Thyroid gland (tissue), 4 donors: ENCODE measurements at regions not wholly inside any gene's neighbourhood (a gene's known extent, or its start where the extent isn't known, plus 50 kb on each side); places are given as distances from the start of the nearest gene placed in this dataset.

Experiments used
- DNase-seq, 2 donors: peaks; one replicate each; pipeline ENCODE4 v3.0.0-alpha.2; 2019
- H3K27ac ChIP-seq, 3 donors: fragments of 200-600 bp; sonication (generic); 1 replicate in 2 of 3; 2 replicates in 1 of 3; pipeline ENCODE4 v1.5.1; 2016 to 2019; ENCODE audit warnings: mild to moderate bottlenecking in 1 of 3, moderate library complexity in 1 of 3
- H3K27me3 ChIP-seq: fragments of 200-600 bp; sonication (generic); one replicate; pipeline ENCODE4 v1.5.1; 2019
- H3K36me3 ChIP-seq, 2 donors: fragments of 200-600 bp; sonication (generic); one replicate each; pipeline ENCODE4 v1.5.1; 2016 to 2019
- H3K4me1 ChIP-seq, 2 donors: fragments of 200-600 bp; sonication (generic); one replicate each; pipeline ENCODE4 v1.5.1; 2017 to 2019
- H3K4me3 ChIP-seq, 3 donors: fragments of 200-600 bp; sonication (generic); replicated peaks in 1 of 3; 1 replicate in 2 of 3; 2 replicates in 1 of 3; pipeline ENCODE4 v1.5.1; 2016; ENCODE audit warnings: mild to moderate bottlenecking in 1 of 3
- H3K9me3 ChIP-seq: fragments of 200-600 bp; sonication (generic); one replicate; pipeline ENCODE4 v1.5.1; 2017
- CTCF ChIP-seq, 6 experiments: fragments of 200-600 bp in 3 of 6; fragments of 450-650 bp in 3 of 6; sonication (generic) in 3 of 6; IDR thresholded peaks; one replicate each; pipeline ENCODE4 v1.5.1; 2016 to 2019; ENCODE audit warnings: antibody characterized with exemption in 6 of 6, mild to moderate bottlenecking in 2 of 6, inconsistent platforms in 1 of 6, moderate library complexity in 1 of 6
- POLR2A ChIP-seq, 2 donors: fragments of 450-650 bp; IDR thresholded peaks; one replicate each; pipeline ENCODE4 v1.6.1; 2017; ENCODE audit warnings: antibody characterized with exemption in 2 of 2, mild to moderate bottlenecking in 2 of 2, moderate library complexity in 1 of 2
- whole genome bisulfite sequencing, 2 donors: methylation state at CpG; one replicate each; pipeline ENCODE4 v1.1.5; 2017; 5-methylcytosine and 5-hydroxymethylcytosine counted together
- intact Hi-C: fragments of 100-400 bp; cut with DNase I; formaldehyde crosslinking; loops from one replicate; pipeline ENCODE4 v1.15.1; 2023

- no peaks in the 10 kb centered on the region for H3K4me1 ChIP-seq
- no peaks in the 10 kb centered on the region for H3K36me3 ChIP-seq
- no peak overlapping the region for H3K4me3 ChIP-seq
- H3K27ac ChIP-seq: no peak overlapping the region
- H3K9me3 ChIP-seq: no peaks in the 10 kb centered on the region
- intact Hi-C loops: no loop called here
- H3K27me3 ChIP-seq: no peaks in the 10 kb centered on the region
- no peak for DNase-seq
- 58 to 65% methylated on average over 1 of the region's 1 CpG for WGBS, 2 donors
- TF ChIP-seq POLR2A (IDR thresholded peaks at IDR 0.05): no peak
- no peak for TF ChIP-seq CTCF (IDR thresholded peaks at IDR 0.05)
These were observed 334.0 kb upstream of the MCTP2 start for GRCh38 chr15:93897377-93897776.

GRCh38 chr15:93895976-93896770, 335.2 kb upstream of the MCTP2 start:
- no peak overlapping the region for H3K4me3 ChIP-seq
- no peaks in the 10 kb centered on the region for H3K27me3 ChIP-seq
- H3K36me3 ChIP-seq: no peaks in the 10 kb centered on the region
- H3K9me3 ChIP-seq: no peaks in the 10 kb centered on the region
- TF ChIP-seq CTCF (IDR thresholded peaks at IDR 0.05): no peak
- no peak for TF ChIP-seq POLR2A (IDR thresholded peaks at IDR 0.05)
- no peak overlapping the region for H3K27ac ChIP-seq
- no peaks in the 10 kb centered on the region for H3K4me1 ChIP-seq
- DNase-seq: no peak
- intact Hi-C loops: no loop called here
- WGBS, 2 donors: 77 to 83% methylated on average over 5 of the region's 5 CpGs

DNA sequence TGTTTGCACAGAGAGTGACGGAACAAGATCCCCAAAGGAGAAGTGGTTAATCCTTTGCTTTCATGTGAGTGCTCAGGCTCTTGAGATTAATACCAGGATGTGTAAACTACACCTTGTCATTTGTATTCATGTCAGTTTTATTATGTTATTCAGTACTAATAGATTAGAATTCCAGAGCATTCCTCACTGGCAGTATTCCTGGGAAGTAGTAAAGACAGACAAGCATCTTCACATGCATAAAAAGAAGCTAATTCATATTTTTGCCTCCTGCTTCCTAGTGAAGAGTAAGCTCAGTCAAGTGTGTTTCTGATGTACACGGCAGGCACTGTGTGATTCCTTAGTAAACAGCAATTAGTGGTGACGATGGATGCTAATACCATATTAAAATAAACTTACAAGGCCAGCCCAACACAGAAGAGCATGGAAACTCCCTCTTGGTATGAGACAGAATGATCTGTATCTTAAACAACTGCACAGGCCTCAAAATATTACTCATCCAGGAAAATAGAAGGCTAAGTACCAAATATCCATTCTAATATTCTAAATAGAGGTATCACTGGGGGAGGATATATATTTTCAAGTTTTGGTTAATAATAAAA, 336.8 kb upstream of the MCTP2 start:
- no peaks in the 10 kb centered on the region for H3K27me3 ChIP-seq

DNA sequence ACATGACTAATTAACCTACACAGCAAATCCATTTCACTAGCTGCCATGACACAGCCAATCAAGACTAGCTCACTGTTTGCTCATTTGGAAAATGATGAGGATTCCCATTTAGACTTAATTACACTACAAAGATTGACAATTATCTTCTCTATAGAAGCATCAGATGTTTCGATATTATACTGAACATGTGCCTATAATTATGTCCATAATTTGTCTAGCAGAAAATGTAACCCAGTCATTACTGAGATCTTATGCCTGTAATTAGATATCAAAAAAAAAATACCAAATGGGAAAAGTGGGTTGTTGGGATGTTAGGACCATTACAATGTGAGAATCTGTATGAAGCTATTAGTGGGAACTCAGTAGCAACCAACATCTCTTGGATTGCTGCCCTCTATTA, 344.2 kb upstream of the MCTP2 start:
- H3K4me3 ChIP-seq: no peak overlapping the region
- no peaks in the 10 kb centered on the region for H3K9me3 ChIP-seq
- H3K27ac ChIP-seq: no peak overlapping the region
- intact Hi-C loops: no loop called here
- TF ChIP-seq POLR2A (IDR thresholded peaks at IDR 0.05) (no peak), CTCF (IDR thresholded peaks at IDR 0.05) (no peak)
- DNase-seq: no peak
- H3K36me3 ChIP-seq: no peaks in the 10 kb centered on the region
- no peaks in the 10 kb centered on the region for H3K27me3 ChIP-seq
- no peaks in the 10 kb centered on the region for H3K4me1 ChIP-seq
- 88 to 95% methylated on average over 1 of the region's 1 CpG for WGBS, 2 donors

More for the DNA sequence above, 336.8 kb upstream of the MCTP2 start:
- DNase-seq: no peak
- Histone ChIP-seq H3K4me1 (no peaks in the 10 kb centered on the region), H3K36me3 (no peaks in the 10 kb centered on the region), H3K27ac (no peak overlapping the region), H3K9me3 (no peaks in the 10 kb centered on the region), H3K4me3 (no peak overlapping the region)
- TF ChIP-seq POLR2A (IDR thresholded peaks at IDR 0.05) (no peak), CTCF (IDR thresholded peaks at IDR 0.05) (no peak)
- 67 to 79% methylated on average over 3 of the region's 3 CpGs for WGBS, 2 donors
- intact Hi-C loops: no loop called here

GRCh38 chr15:93882779-93883178, 348.6 kb upstream of the MCTP2 start:
- intact Hi-C loops: no loop called here
- Histone ChIP-seq H3K27ac (no peak overlapping the region), H3K4me3 (no peak overlapping the region), H3K36me3 (no peaks in the 10 kb centered on the region), H3K27me3 (no peaks in the 10 kb centered on the region), H3K4me1 (no peaks in the 10 kb centered on the region), H3K9me3 (no peaks in the 10 kb centered on the region)
- no peak for TF ChIP-seq POLR2A (IDR thresholded peaks at IDR 0.05)
- TF ChIP-seq CTCF (IDR thresholded peaks at IDR 0.05): no peak
- no peak for DNase-seq
- whole genome bisulfite sequencing, 2 donors: 85 to 91% methylated on average over 3 of the region's 3 CpGs
